Osteocyte (in vitro differentiated cells): ENCODE measurements at regions not wholly inside any gene's neighbourhood (a gene's known extent, or its start where the extent isn't known, plus 50 kb on each side); places are given as distances from the start of the nearest gene placed in this dataset.

Experiments
- DNase-seq: peaks from one replicate; pipeline ENCODE4 v3.0.0; 2021; ENCODE audit warnings: mixed read lengths; ENCODE audit not compliant: unreplicated experiment; ENCODE audit errors: extremely low spot score
- H3K27ac Mint-ChIP-seq: one replicate; pipeline ENCODE4 v1.8.0; 2021; ENCODE audit warnings: mild to moderate bottlenecking, mixed read lengths; ENCODE audit not compliant: unreplicated experiment
- H3K27me3 Mint-ChIP-seq: one replicate; pipeline ENCODE4 v1.8.0; 2021; ENCODE audit warnings: mixed read lengths; ENCODE audit not compliant: unreplicated experiment
- H3K36me3 Mint-ChIP-seq: one replicate; pipeline ENCODE4 v1.8.0; 2021; ENCODE audit warnings: mixed read lengths; ENCODE audit not compliant: unreplicated experiment
- H3K4me1 Mint-ChIP-seq: one replicate; pipeline ENCODE4 v1.8.0; 2021; ENCODE audit warnings: mixed read lengths; ENCODE audit not compliant: unreplicated experiment
- H3K4me3 Mint-ChIP-seq: one replicate; pipeline ENCODE4 v1.8.0; 2021; ENCODE audit warnings: mild to moderate bottlenecking, moderate library complexity, mixed read lengths; ENCODE audit not compliant: unreplicated experiment
- H3K9me3 Mint-ChIP-seq: one replicate; pipeline ENCODE4 v1.8.0; 2021; ENCODE audit warnings: mixed read lengths; ENCODE audit not compliant: unreplicated experiment
- CTCF ChIP-seq: fragments of 200-600 bp; sonication (generic); IDR thresholded peaks from 2 replicates; pipeline ENCODE4 v1.5.0; 2021; ENCODE audit warnings: antibody characterized with exemption, mild to moderate bottlenecking, moderate library complexity

- H3K4me3 Mint-ChIP-seq, result no peak overlapping the region
- H3K36me3 Mint-ChIP-seq, result no peaks in the 10 kb centered on the region
- DNase-seq, result no peak
- H3K4me1 Mint-ChIP-seq, result no peaks in the 10 kb centered on the region
- H3K27ac Mint-ChIP-seq, result no peak overlapping the region
- no peaks in the 10 kb centered on the region for H3K27me3 Mint-ChIP-seq
- H3K9me3 Mint-ChIP-seq, result peaks cover 27% of the 10 kb centered on the region
- no peak for TF ChIP-seq CTCF
Measured at GRCh38 chr20:52585333-52585732, 386.8 kb upstream of the TSHZ2 start.

GRCh38 chr20:52578559-52578958 lies 387.0 kb upstream of the ZFP64 start:
- H3K36me3 Mint-ChIP-seq, result no peaks in the 10 kb centered on the region
- peaks cover 25% of the 10 kb centered on the region for H3K9me3 Mint-ChIP-seq
- DNase-seq, result no peak
- H3K4me1 Mint-ChIP-seq, result no peaks in the 10 kb centered on the region
- H3K4me3 Mint-ChIP-seq, result no peak overlapping the region
- H3K27ac Mint-ChIP-seq, result no peak overlapping the region
- no peaks in the 10 kb centered on the region for H3K27me3 Mint-ChIP-seq
- no peak for TF ChIP-seq CTCF

- peaks cover 25% of the 10 kb centered on the region for H3K9me3 Mint-ChIP-seq
- H3K27me3 Mint-ChIP-seq, result no peaks in the 10 kb centered on the region
- no peak for DNase-seq
- no peak overlapping the region for H3K27ac Mint-ChIP-seq
- TF ChIP-seq CTCF, result no peak
- no peaks in the 10 kb centered on the region for H3K36me3 Mint-ChIP-seq
- H3K4me1 Mint-ChIP-seq, result no peaks in the 10 kb centered on the region
- no peak overlapping the region for H3K4me3 Mint-ChIP-seq
Measured at GRCh38 chr20:52577696-52578095, 386.1 kb upstream of the ZFP64 start.

GRCh38 chr20:52572687-52573086 lies 381.1 kb upstream of the ZFP64 start:
- Mint-ChIP-seq H3K4me3 (no peak overlapping the region), H3K27me3 (no peaks in the 10 kb centered on the region), H3K27ac (no peak overlapping the region), H3K9me3 (peaks cover 11% of the 10 kb centered on the region), H3K36me3 (no peaks in the 10 kb centered on the region), H3K4me1 (no peaks in the 10 kb centered on the region)
- TF ChIP-seq CTCF, result no peak
- DNase-seq, result no peak

- Mint-ChIP-seq H3K27me3 (no peaks in the 10 kb centered on the region), H3K4me1 (no peaks in the 10 kb centered on the region), H3K36me3 (no peaks in the 10 kb centered on the region), H3K9me3 (peaks cover 8% of the 10 kb centered on the region), H3K27ac (no peak overlapping the region), H3K4me3 (no peak overlapping the region)
- no peak for TF ChIP-seq CTCF
- DNase-seq, result no peak
Measured at GRCh38 chr20:52569201-52569600, 377.6 kb upstream of the ZFP64 start.
